ENCODE measurements at regions not wholly inside any gene's neighbourhood (a gene's known extent, or its start where the extent isn't known, plus 50 kb on each side); places are given as distances from the start of the nearest gene placed in this dataset.

DNA sequence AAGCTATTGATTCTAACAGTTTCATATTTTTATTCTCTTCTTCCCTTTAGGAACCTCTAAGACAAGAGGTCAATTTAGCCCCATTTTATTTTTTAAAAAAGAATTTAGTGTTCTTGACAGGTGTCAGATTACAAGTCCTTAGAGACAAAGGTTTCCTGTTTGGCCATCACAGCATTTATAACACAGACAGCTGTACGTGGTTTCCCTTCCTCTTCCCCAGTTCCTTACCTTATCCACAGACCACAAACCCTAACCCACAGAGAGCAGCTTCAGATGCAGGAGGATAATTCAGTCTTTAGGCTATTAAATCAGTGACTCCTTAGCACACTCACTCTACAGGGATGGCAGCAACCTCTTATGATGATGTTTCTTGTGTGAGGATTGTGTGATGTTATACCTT lies 1210.1 kb downstream of the DIAPH3 start (continued):
- TF ChIP-seq ZBTB40 (IDR thresholded peaks at IDR 0.05; ENCODE audit: borderline replicate concordance) = no peak
- TF ChIP-seq ATF7 (IDR thresholded peaks at IDR 0.05; ENCODE audit: low read depth) = peak; percentile 74
- no peak for TF ChIP-seq SREBF2 (IDR thresholded peaks at IDR 0.05; ENCODE audit: low read length)
- TF ChIP-seq, protein P1, sequence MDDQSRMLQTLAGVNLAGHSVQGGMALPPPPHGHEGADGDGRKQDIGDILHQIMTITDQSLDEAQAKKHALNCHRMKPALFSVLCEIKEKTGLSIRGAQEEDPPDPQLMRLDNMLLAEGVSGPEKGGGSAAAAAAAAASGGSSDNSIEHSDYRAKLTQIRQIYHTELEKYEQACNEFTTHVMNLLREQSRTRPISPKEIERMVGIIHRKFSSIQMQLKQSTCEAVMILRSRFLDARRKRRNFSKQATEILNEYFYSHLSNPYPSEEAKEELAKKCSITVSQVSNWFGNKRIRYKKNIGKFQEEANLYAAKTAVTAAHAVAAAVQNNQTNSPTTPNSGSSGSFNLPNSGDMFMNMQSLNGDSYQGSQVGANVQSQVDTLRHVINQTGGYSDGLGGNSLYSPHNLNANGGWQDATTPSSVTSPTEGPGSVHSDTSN (IDR thresholded peaks at IDR 0.05; ENCODE audit: insufficient replicate concordance, low read depth, low read length) = peak; percentile 60
- TF ChIP-seq SREBF1 (IDR thresholded peaks at IDR 0.05; ENCODE audit: low read length) = no peak
- TF ChIP-seq NFXL1 (IDR thresholded peaks at IDR 0.05; ENCODE audit: borderline replicate concordance) = no peak
- no peak for TF ChIP-seq EGR1 (IDR thresholded peaks at IDR 0.05; ENCODE audit: borderline replicate concordance in 1 of 2, low read depth in 2 of 2, low read length in 2 of 2)
- TF ChIP-seq CEBPB (IDR thresholded peaks at IDR 0.05; ENCODE audit: borderline replicate concordance in 1 of 2, low read depth in 2 of 2, low read length in 2 of 2) = no peak
- TF ChIP-seq ATF2 (IDR thresholded peaks at IDR 0.05; ENCODE audit: low read length) = peak; percentile 80
- TF ChIP-seq TCF3 (IDR thresholded peaks at IDR 0.05; ENCODE audit: borderline replicate concordance, insufficient read depth, low read depth, low read length) = peak; percentile 84
- TF ChIP-seq EP300 (IDR thresholded peaks at IDR 0.05; ENCODE audit: borderline replicate concordance in 1 of 2, control insufficient read depth in 1 of 2, low read depth in 2 of 2, low read length in 2 of 2) = peak; percentile 99
- peak; percentile 77 for TF ChIP-seq EED (IDR thresholded peaks at IDR 0.05; ENCODE audit: low read depth)
- TF ChIP-seq RBBP5 (conservative IDR thresholded peaks at IDR 0.05) = no peak
- TF ChIP-seq IRF3 (IDR thresholded peaks at IDR 0.05) = no peak
- TF ChIP-seq POU2F2 (IDR thresholded peaks at IDR 0.05; ENCODE audit: borderline replicate concordance, low read depth, low read length) = peak; percentile 87; the same call in 2 of the 3 replicates
- 0 out of 2 replicates have a peak, but pooled peaks have one; percentile 74 for TF ChIP-seq RCOR1 (conservative IDR thresholded peaks at IDR 0.05; ENCODE audit: low read depth, low read length)
- TF ChIP-seq NFYA (IDR thresholded peaks at IDR 0.05; ENCODE audit: borderline replicate concordance, low read depth, low read length) = no peak
- TF ChIP-seq, protein P2, sequence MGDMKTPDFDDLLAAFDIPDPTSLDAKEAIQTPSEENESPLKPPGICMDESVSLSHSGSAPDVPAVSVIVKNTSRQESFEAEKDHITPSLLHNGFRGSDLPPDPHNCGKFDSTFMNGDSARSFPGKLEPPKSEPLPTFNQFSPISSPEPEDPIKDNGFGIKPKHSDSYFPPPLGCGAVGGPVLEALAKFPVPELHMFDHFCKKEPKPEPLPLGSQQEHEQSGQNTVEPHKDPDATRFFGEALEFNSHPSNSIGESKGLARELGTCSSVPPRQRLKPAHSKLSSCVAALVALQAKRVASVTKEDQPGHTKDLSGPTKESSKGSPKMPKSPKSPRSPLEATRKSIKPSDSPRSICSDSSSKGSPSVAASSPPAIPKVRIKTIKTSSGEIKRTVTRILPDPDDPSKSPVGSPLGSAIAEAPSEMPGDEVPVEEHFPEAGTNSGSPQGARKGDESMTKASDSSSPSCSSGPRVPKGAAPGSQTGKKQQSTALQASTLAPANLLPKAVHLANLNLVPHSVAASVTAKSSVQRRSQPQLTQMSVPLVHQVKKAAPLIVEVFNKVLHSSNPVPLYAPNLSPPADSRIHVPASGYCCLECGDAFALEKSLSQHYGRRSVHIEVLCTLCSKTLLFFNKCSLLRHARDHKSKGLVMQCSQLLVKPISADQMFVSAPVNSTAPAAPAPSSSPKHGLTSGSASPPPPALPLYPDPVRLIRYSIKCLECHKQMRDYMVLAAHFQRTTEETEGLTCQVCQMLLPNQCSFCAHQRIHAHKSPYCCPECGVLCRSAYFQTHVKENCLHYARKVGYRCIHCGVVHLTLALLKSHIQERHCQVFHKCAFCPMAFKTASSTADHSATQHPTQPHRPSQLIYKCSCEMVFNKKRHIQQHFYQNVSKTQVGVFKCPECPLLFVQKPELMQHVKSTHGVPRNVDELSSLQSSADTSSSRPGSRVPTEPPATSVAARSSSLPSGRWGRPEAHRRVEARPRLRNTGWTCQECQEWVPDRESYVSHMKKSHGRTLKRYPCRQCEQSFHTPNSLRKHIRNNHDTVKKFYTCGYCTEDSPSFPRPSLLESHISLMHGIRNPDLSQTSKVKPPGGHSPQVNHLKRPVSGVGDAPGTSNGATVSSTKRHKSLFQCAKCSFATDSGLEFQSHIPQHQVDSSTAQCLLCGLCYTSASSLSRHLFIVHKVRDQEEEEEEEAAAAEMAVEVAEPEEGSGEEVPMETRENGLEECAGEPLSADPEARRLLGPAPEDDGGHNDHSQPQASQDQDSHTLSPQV (IDR thresholded peaks at IDR 0.05) = 0 out of 2 replicates have a peak, but pooled peaks have one; percentile 9
- no peak for TF ChIP-seq HDGF (IDR thresholded peaks at IDR 0.05)
